Testis (tissue), 2 donors: ENCODE measurements at regions not wholly inside any gene's neighbourhood (a gene's known extent, or its start where the extent isn't known, plus 50 kb on each side); places are given as distances from the start of the nearest gene placed in this dataset.

Experiments used
- POLR2A ChIP-seq: fragments of 450-650 bp; IDR thresholded peaks from one replicate; pipeline ENCODE4 v1.6.1; 2017; ENCODE audit warnings: antibody characterized with exemption, mild to moderate bottlenecking, moderate library complexity
- TF ChIP-seq, protein P1 (sequence below), 3 experiments: fragments of 450-650 bp in 2 of 3; fragments of 200-600 bp in 1 of 3; sonication (generic) in 1 of 3; IDR thresholded peaks; one replicate each; pipeline ENCODE4 v1.5.1; 2016 to 2019; ENCODE audit warnings: antibody characterized with exemption in 3 of 3, mild to moderate bottlenecking in 2 of 3, moderate library complexity in 1 of 3

DNA sequence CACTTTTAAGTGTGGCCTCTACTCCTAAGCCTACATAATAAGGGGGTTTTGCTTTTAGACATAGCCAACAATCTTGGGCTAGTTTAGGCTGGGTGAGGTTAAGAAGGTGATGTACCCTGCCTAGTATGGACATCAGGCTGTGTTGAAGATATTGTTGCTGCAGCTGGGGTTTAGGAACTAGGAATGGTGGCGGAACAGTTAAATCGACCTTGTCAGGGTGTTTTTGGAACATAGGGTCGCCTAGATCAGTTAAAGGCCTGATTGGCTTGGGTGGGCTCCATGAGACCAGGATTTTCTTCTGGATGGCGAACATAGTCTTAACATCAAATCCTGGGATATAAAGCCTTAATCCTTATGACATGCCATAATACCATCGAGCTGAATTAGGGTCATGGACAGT, 156.1 kb downstream of the TRIM27 start:
- TF ChIP-seq POLR2A: no peak
- TF ChIP-seq, protein P1, sequence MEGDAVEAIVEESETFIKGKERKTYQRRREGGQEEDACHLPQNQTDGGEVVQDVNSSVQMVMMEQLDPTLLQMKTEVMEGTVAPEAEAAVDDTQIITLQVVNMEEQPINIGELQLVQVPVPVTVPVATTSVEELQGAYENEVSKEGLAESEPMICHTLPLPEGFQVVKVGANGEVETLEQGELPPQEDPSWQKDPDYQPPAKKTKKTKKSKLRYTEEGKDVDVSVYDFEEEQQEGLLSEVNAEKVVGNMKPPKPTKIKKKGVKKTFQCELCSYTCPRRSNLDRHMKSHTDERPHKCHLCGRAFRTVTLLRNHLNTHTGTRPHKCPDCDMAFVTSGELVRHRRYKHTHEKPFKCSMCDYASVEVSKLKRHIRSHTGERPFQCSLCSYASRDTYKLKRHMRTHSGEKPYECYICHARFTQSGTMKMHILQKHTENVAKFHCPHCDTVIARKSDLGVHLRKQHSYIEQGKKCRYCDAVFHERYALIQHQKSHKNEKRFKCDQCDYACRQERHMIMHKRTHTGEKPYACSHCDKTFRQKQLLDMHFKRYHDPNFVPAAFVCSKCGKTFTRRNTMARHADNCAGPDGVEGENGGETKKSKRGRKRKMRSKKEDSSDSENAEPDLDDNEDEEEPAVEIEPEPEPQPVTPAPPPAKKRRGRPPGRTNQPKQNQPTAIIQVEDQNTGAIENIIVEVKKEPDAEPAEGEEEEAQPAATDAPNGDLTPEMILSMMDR (IDR thresholded peaks at IDR 0.05): no peak
